HG02610 (cell line): ENCODE measurements at regions not wholly inside any gene's neighbourhood (a gene's known extent, or its start where the extent isn't known, plus 50 kb on each side); places are given as distances from the start of the nearest gene placed in this dataset.

ENCODE experiments used
- ATAC-seq: cut with Tn5 transposase; IDR thresholded peaks from one replicate; pipeline ENCODE4 v1.9.1; 2021; ENCODE audit warnings: mild to moderate bottlenecking, moderate library complexity; ENCODE audit not compliant: unreplicated experiment

DNA sequence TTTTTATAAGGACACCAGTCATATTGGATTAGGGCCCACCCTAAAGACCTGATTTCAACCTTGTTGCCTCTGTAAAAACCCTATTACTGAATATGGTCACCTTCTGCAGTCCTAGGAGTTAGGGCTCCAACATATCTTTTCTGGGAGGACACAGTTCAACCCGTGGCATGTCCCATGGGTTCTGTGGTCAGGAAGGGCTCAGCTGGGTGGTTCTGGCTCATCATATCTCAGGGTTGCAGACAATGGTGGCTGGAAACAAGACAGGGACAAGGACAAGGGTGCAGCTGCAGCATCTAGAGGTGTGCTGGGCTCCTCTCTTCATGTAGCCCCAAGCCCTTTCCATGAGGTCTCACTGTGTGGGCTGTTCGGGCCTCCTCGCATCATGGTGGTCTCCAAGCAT is 63.1 kb upstream of the FOXF1 start:
- no peak for ATAC-seq

- ATAC-seq = no peak
Observed at GRCh38 chr16:86448306-86448890, 61.9 kb upstream of the FOXF1 start.

DNA sequence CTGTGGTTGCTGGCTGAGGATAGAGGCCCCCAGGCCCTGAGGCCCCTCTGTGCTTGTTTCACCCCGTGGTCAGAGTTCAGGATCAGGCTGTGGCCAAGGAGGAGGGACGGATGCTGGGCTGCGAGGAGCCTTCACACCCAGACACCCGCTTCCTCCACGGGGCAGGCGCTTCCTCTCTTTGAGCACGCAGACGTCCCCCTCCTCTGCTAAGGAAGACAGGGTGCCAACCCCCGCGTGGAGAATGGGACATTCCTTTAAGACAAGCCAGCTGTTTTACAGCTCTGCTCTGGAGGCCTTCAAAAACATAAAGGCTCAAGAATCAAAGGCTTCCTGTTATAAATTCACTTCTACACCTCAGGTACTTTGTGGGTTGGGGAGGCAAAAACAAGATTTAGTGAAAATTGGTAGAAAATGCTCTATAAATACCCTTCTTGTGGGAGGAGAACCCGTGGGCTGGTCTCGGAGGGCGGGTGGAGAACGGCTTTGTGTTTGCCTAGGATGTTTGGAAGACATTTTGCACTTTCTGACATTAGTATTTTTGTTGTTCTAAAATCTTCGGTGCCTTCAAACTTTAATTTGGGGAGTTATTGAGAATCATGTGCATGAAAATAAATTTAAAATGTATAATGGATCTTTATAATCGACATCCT is 60.8 kb upstream of the FOXF1 start:
- ATAC-seq = no peak

- no peak for ATAC-seq
Observed at GRCh38 chr16:86450691-86451090, 59.6 kb upstream of the FOXF1 start.

- no peak for ATAC-seq
Observed at GRCh38 chr16:86452451-86452850, 57.9 kb upstream of the FOXF1 start.

DNA sequence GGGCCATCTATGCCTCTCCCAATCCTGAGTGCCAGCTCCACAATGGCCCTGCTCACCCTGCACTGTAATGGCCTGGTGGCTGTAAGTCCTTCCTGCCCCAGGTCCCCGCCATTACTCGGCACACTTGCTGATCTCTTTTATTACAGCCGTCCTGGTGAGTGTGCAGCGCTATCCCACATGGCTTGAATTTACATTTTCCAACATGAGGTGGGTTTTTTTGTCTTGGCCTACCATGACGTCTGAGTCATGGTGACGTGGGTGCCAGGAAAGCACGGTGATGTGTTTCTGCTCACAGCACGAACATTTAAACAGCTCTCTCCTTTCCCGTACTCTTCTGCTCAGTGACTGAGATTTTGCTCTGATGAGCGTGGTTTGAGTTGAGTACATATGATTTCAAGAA is 55.2 kb upstream of the FOXF1 start:
- no peak for ATAC-seq

- ATAC-seq = no peak
Observed at GRCh38 chr16:86455640-86456039, 54.7 kb upstream of the FOXF1 start.

DNA sequence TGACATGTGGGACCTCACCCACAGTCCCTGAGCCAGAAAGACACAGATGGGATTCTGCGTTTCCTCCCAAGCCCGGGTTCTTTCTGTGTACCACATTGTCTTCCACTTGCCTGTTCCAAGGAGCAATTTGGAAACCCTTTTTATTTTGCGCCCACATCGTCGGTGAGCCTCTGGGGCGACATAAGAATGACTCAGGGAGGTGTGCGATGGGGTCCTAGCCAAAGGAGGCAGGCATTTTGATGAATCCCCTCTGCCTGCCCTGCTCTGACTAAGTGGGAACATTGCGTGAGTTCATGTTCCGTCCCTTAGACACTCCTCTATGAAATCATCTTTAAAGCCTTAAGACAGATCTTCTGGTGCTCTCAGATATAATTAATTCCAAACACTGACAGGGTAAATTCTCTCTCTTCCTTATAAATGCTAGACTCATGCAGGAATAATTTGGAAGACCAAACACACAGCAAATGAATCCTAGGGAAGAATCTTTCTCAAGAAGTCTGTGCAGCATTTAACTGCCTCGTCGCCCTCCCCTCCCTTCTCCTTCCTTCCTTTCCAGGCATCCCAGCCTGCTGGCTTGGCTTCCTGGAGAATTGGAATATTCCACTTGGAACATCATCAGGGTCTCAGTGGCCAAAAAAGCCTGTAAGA is 52.7 kb upstream of the FOXF1 start:
- ATAC-seq = no peak

DNA sequence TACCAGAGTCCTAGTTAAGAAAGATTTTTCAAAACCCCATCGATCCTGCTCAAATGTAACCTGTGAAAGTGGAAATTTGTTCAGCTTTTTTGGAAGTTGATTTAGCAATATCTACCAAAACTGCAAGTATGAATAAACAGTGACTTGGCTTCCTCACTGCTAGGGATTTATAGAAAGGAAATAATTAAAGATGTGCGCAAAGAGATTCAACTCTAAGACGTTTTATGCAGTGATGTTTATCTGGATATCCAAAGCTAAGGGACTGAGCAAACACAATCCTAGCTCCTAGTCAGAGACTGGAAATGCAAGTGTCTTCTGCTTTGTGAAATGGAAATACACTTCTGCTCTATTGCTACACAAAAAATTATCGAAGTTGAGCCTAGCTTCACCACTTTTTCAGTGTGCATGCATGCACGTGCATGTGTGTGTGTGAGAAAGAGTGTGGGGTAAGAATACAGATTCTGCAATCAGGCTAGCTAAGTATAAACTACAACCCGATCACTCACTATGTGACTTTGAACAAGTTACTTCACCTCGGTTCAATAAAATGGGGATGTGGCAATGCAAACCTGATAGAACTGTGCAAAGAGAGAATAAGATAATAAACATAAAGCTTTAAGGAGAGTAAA is 52.1 kb upstream of the FOXF1 start:
- no peak for ATAC-seq

DNA sequence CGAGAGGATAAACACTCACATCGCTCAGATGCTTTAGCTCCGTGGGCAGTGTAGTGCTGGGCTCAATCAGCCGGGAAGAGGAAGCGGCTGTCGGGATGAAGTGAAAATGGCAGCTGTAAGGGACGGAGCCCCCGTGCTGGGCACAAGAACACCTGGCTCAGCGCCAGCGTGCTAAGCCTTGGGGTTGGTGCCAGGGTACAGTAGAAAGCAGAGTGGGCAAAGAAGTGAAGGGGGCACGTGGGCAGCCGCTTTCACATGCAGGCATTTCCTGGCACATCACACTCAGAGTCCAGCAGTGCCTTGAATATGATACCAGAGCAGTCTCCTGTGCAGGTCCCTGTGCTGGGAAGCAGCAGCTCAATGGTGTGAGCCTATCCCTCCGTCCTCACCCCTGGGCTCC is 51.1 kb upstream of the FOXF1 start:
- no peak for ATAC-seq
